Nephron (organoid): ENCODE measurements at regions not wholly inside any gene's neighbourhood (a gene's known extent, or its start where the extent isn't known, plus 50 kb on each side); places are given as distances from the start of the nearest gene placed in this dataset.

Experiments used
- H3K27ac Mint-ChIP-seq, 3 experiments: 2 replicates each; pipeline ENCODE4 v1.8.0; 2020; ENCODE audit warnings: mixed read lengths in 3 of 3, mild to moderate bottlenecking in 2 of 3, moderate library complexity in 1 of 3
- H3K27me3 Mint-ChIP-seq: 2 replicates; pipeline ENCODE4 v1.8.0; 2021; ENCODE audit warnings: low read depth, mild to moderate bottlenecking, moderate library complexity, mixed read lengths
- H3K36me3 Mint-ChIP-seq: 2 replicates; pipeline ENCODE4 v1.8.0; 2020; ENCODE audit warnings: low read depth, mixed read lengths
- H3K4me1 Mint-ChIP-seq: 2 replicates; pipeline ENCODE4 v1.8.0; 2020; ENCODE audit warnings: mixed read lengths
- H3K4me3 Mint-ChIP-seq, 3 experiments: 2 replicates each; pipeline ENCODE4 v1.8.0; 2020; ENCODE audit warnings: mild to moderate bottlenecking in 3 of 3, mixed read lengths in 3 of 3, moderate library complexity in 2 of 3
- H3K9me3 Mint-ChIP-seq: 2 replicates; pipeline ENCODE4 v1.8.0; 2020; ENCODE audit warnings: mixed read lengths
- CTCF ChIP-seq, 3 experiments: fragments of 200-600 bp; sonication (generic); IDR thresholded peaks; one replicate each; pipeline ENCODE4 v1.5.0; 2021; ENCODE audit warnings: antibody characterized with exemption in 3 of 3; ENCODE audit not compliant: unreplicated experiment in 3 of 3

GRCh38 chr13:111879719-111880118 lies 187.2 kb upstream of the SOX1 start:
- Mint-ChIP-seq H3K4me1 (no peaks in the 10 kb centered on the region), H3K4me3 (no peak overlapping the region), H3K9me3 (no peaks in the 10 kb centered on the region), H3K27ac (no peak overlapping the region), H3K27me3 (peaks cover 64% of the 10 kb centered on the region), H3K36me3 (no peaks in the 10 kb centered on the region)
- TF ChIP-seq CTCF (IDR thresholded peaks at IDR 0.05; ENCODE audit: unreplicated experiment in 3 of 3), result no peak

- no peak for TF ChIP-seq CTCF (IDR thresholded peaks at IDR 0.05; ENCODE audit: unreplicated experiment in 3 of 3)
- no peaks in the 10 kb centered on the region for H3K4me1 Mint-ChIP-seq
- no peak overlapping the region for H3K4me3 Mint-ChIP-seq
These were observed 186.8 kb upstream of the SOX1 start for GRCh38 chr13:111880185-111880584.

GRCh38 chr13:111881700-111882099 lies 185.2 kb upstream of the SOX1 start:
- H3K4me1 Mint-ChIP-seq, result no peaks in the 10 kb centered on the region
- H3K36me3 Mint-ChIP-seq, result no peaks in the 10 kb centered on the region
- H3K27me3 Mint-ChIP-seq, result peaks cover 69% of the 10 kb centered on the region
- H3K9me3 Mint-ChIP-seq, result no peaks in the 10 kb centered on the region
- TF ChIP-seq CTCF (IDR thresholded peaks at IDR 0.05; ENCODE audit: unreplicated experiment in 3 of 3), result no peak
- no peak overlapping the region for H3K27ac Mint-ChIP-seq
- no peak overlapping the region for H3K4me3 Mint-ChIP-seq

More at GRCh38 chr13:111880185-111880584, 186.8 kb upstream of the SOX1 start:
- H3K27me3 Mint-ChIP-seq, result peaks cover 69% of the 10 kb centered on the region
- H3K27ac Mint-ChIP-seq, result no peak overlapping the region
- H3K36me3 Mint-ChIP-seq, result no peaks in the 10 kb centered on the region
- H3K9me3 Mint-ChIP-seq, result no peaks in the 10 kb centered on the region

GRCh38 chr13:111882351-111882750 lies 184.6 kb upstream of the SOX1 start:
- H3K9me3 Mint-ChIP-seq, result no peaks in the 10 kb centered on the region
- peaks cover 69% of the 10 kb centered on the region for H3K27me3 Mint-ChIP-seq
- no peaks in the 10 kb centered on the region for H3K36me3 Mint-ChIP-seq
- H3K4me1 Mint-ChIP-seq, result no peaks in the 10 kb centered on the region
- no peak for TF ChIP-seq CTCF (IDR thresholded peaks at IDR 0.05; ENCODE audit: unreplicated experiment in 3 of 3)
- no peak overlapping the region for H3K27ac Mint-ChIP-seq
- H3K4me3 Mint-ChIP-seq, result no peak overlapping the region

- no peaks in the 10 kb centered on the region for H3K4me1 Mint-ChIP-seq
- H3K9me3 Mint-ChIP-seq, result no peaks in the 10 kb centered on the region
- peaks cover 70% of the 10 kb centered on the region for H3K27me3 Mint-ChIP-seq
- TF ChIP-seq CTCF (IDR thresholded peaks at IDR 0.05; ENCODE audit: unreplicated experiment in 3 of 3), result no peak
- H3K4me3 Mint-ChIP-seq, result no peak overlapping the region
- no peak overlapping the region for H3K27ac Mint-ChIP-seq
- H3K36me3 Mint-ChIP-seq, result no peaks in the 10 kb centered on the region
These were observed 183.2 kb upstream of the SOX1 start for GRCh38 chr13:111883571-111884343.
